Smooth muscle cell (in vitro differentiated cells): ENCODE measurements at regions not wholly inside any gene's neighbourhood (a gene's known extent, or its start where the extent isn't known, plus 50 kb on each side); places are given as distances from the start of the nearest gene placed in this dataset.

Experiments
- DNase-seq: peaks from one replicate; lab custom pipeline; 2025; ENCODE audit not compliant: unreplicated experiment; lab: John Stamatoyannopoulos, UW
- H2AFZ ChIP-seq: fragments of 200-600 bp; sonication (generic); 2 replicates; pipeline ENCODE4 v1.6.0; 2016; ENCODE audit warnings: antibody characterized with exemption, low read depth, mild to moderate bottlenecking
- H3F3A ChIP-seq: fragments of 200-600 bp; sonication (generic); 2 replicates; pipeline ENCODE4 v1.6.0; 2017; ENCODE audit warnings: antibody characterized with exemption, low read depth
- H3K27ac ChIP-seq: fragments of 200-600 bp; sonication (generic); 2 replicates; pipeline ENCODE4 v1.5.1; 2016; ENCODE audit warnings: low read depth, mild to moderate bottlenecking
- H3K27me3 ChIP-seq: fragments of 200-600 bp; sonication (generic); 2 replicates; pipeline ENCODE4 v1.6.1; 2016; ENCODE audit warnings: low read depth, mild to moderate bottlenecking
- H3K36me3 ChIP-seq: fragments of 200-600 bp; sonication (generic); 2 replicates; pipeline ENCODE4 v1.5.1; 2016; ENCODE audit warnings: low read depth
- H3K4me1 ChIP-seq: fragments of 200-600 bp; sonication (generic); 2 replicates; pipeline ENCODE4 v1.5.1; 2016; ENCODE audit warnings: low read depth
- H3K4me2 ChIP-seq: fragments of 200-600 bp; sonication (generic); 2 replicates; pipeline ENCODE4 v1.6.0; 2016; ENCODE audit warnings: mild to moderate bottlenecking
- H3K4me3 ChIP-seq: fragments of 200-600 bp; sonication (generic); 2 replicates; pipeline ENCODE4 v1.5.1; 2016; ENCODE audit warnings: mild to moderate bottlenecking
- H3K79me2 ChIP-seq: fragments of 200-600 bp; sonication (generic); 2 replicates; pipeline ENCODE4 v1.6.0; 2016; ENCODE audit warnings: low read depth, mild to moderate bottlenecking
- H3K9ac ChIP-seq: fragments of 200-600 bp; sonication (generic); 2 replicates; pipeline ENCODE4 v1.6.0; 2016; ENCODE audit warnings: low read depth
- H3K9me3 ChIP-seq: fragments of 200-600 bp; sonication (generic); replicated peaks from 2 replicates; pipeline ENCODE4 v1.5.1; 2016; ENCODE audit warnings: low read depth
- H4K20me1 ChIP-seq: fragments of 200-600 bp; sonication (generic); 2 replicates; pipeline ENCODE4 v1.6.0; 2016; ENCODE audit warnings: low read depth
- CTCF ChIP-seq: fragments of 200-600 bp; sonication (generic); IDR thresholded peaks from 2 replicates; pipeline ENCODE4 v1.5.1; 2017; ENCODE audit warnings: borderline replicate concordance, mild to moderate bottlenecking, antibody characterized with exemption; ENCODE audit not compliant: insufficient read depth, poor library complexity, severe bottlenecking
- WGBS: methylation state at CpG from one replicate; pipeline ENCODE4 v1.1.7; 2016; ENCODE audit warnings: low lambda C conversion rate; 5-methylcytosine and 5-hydroxymethylcytosine counted together

GRCh38 chr10:104515678-104516199 is 125.4 kb upstream of the SORCS3 start:
- no peaks in the 10 kb centered on the region for H3F3A ChIP-seq
- no peaks in the 10 kb centered on the region for H3K36me3 ChIP-seq
- no peaks in the 10 kb centered on the region for H3K9me3 ChIP-seq
- H4K20me1 ChIP-seq = no peaks in the 10 kb centered on the region
- no peak overlapping the region for H2AFZ ChIP-seq
- no peak overlapping the region for H3K27ac ChIP-seq
- DNase-seq = no peak
- no peak overlapping the region for H3K4me2 ChIP-seq
- no peak overlapping the region for H3K9ac ChIP-seq
- WGBS = 36% methylated on average over 2 of the region's 2 CpGs
- H3K4me3 ChIP-seq = no peak overlapping the region
- no peak for TF ChIP-seq CTCF
- H3K4me1 ChIP-seq = no peaks in the 10 kb centered on the region
- no peaks in the 10 kb centered on the region for H3K79me2 ChIP-seq
- peaks cover 8% of the 10 kb centered on the region for H3K27me3 ChIP-seq

- Histone ChIP-seq H2AFZ (no peak overlapping the region), H3K27ac (no peak overlapping the region), H3K9me3 (no peaks in the 10 kb centered on the region), H3K4me3 (no peak overlapping the region), H3K36me3 (no peaks in the 10 kb centered on the region), H3K9ac (no peak overlapping the region), H3F3A (no peaks in the 10 kb centered on the region), H3K4me2 (no peak overlapping the region), H3K27me3 (peaks cover 8% of the 10 kb centered on the region), H4K20me1 (no peaks in the 10 kb centered on the region), H3K4me1 (no peaks in the 10 kb centered on the region), H3K79me2 (no peaks in the 10 kb centered on the region)
- TF ChIP-seq CTCF = no peak
- DNase-seq = no peak
- 75% methylated on average over 2 of the region's 2 CpGs for WGBS
These were observed 124.1 kb upstream of the SORCS3 start for GRCh38 chr10:104516986-104517385.

GRCh38 chr10:104517946-104518345 is 123.1 kb upstream of the SORCS3 start:
- Histone ChIP-seq H3F3A (no peaks in the 10 kb centered on the region), H3K27ac (no peak overlapping the region), H3K36me3 (no peaks in the 10 kb centered on the region), H3K9ac (no peak overlapping the region), H2AFZ (no peak overlapping the region), H3K27me3 (peaks cover 8% of the 10 kb centered on the region), H3K4me2 (no peak overlapping the region), H3K9me3 (no peaks in the 10 kb centered on the region), H3K4me1 (no peaks in the 10 kb centered on the region), H3K4me3 (no peak overlapping the region), H3K79me2 (no peaks in the 10 kb centered on the region), H4K20me1 (no peaks in the 10 kb centered on the region)
- WGBS = 86% methylated on average over 4 of the region's 4 CpGs
- no peak for TF ChIP-seq CTCF
- no peak for DNase-seq

- Histone ChIP-seq H3K4me3 (no peak overlapping the region), H2AFZ (no peak overlapping the region), H3K9ac (no peak overlapping the region), H3K27me3 (peaks cover 8% of the 10 kb centered on the region), H3K27ac (no peak overlapping the region), H4K20me1 (no peaks in the 10 kb centered on the region), H3K36me3 (no peaks in the 10 kb centered on the region), H3K4me2 (no peak overlapping the region), H3F3A (no peaks in the 10 kb centered on the region), H3K79me2 (no peaks in the 10 kb centered on the region), H3K9me3 (no peaks in the 10 kb centered on the region), H3K4me1 (no peaks in the 10 kb centered on the region)
- DNase-seq = no peak
- 89% methylated on average over 6 of the region's 6 CpGs for WGBS
- TF ChIP-seq CTCF = no peak
These were observed 122.2 kb upstream of the SORCS3 start for GRCh38 chr10:104518891-104519290.
